HepG2 (cell line): ENCODE measurements at regions not wholly inside any gene's neighbourhood (a gene's known extent, or its start where the extent isn't known, plus 50 kb on each side); places are given as distances from the start of the nearest gene placed in this dataset.
A peak's percentile ranks its signal among the peaks of the same experiment; 100 is the strongest.
"Not testable (repeated sequence)": the region's sequence is repeated elsewhere in the genome, so short reads cannot be mapped to it uniquely, and the experiment has no call there.

ENCODE experiments used
- ATAC-seq: fragments of 200-7000 bp; cut with Tn5 transposase; 3 replicates; pipeline ENCODE4 v1.9.1; 2020; ENCODE audit warnings: mild to moderate bottlenecking, moderate library complexity
- BruUV-seq: library from RNA; stranded (reverse); fragments of 400-500 nt; replicated peaks from 2 replicates; lab custom pipeline; 2021; lab: Mats Ljungman, UMichigan
- CTCF ChIA-PET: fragments of 300-600 bp; formaldehyde crosslinking; extraction: SDS; loops from one replicate; lab custom pipeline; 2021; ENCODE audit warnings: low total read pairs, inconsistent platforms, low intra/inter-chr PET ratio; lab: Yijun Ruan, JAX
- POLR2A ChIA-PET: fragments of 350-600 bp; sonication (Branson Sonifier 250); formaldehyde crosslinking; loops from one replicate; lab custom pipeline; 2020; ENCODE audit warnings: antibody characterized with exemption, inconsistent platforms; lab: Yijun Ruan, JAX
- DNase-seq: peaks from one replicate; pipeline ENCODE4 v3.0.0-alpha.2; 2015; ENCODE audit warnings: low spot score
- FAIRE-seq: peaks from 3 replicates; lab custom pipeline; 2011; peaks lifted over from hg19 to GRCh38; lab: Jason Lieb, UNC
- H2AFZ ChIP-seq: one replicate; pipeline ENCODE4 v1.6.1; 2011; ENCODE audit warnings: low read length, inconsistent platforms
- H3K27ac ChIP-seq: fragments of 300-600 bp; 3 replicates; pipeline ENCODE4 v1.8.0; 2011; ENCODE audit warnings: mixed run types, mild to moderate bottlenecking, mixed read lengths, low read length, inconsistent platforms; ENCODE audit not compliant: insufficient read depth; ENCODE audit errors: extremely low read length
- H3K27me3 ChIP-seq, 2 experiments: fragments of 200-600 bp in 1 of 2; 2 replicates in 1 of 2; 3 replicates in 1 of 2; pipeline versions ENCODE4 v1.6.0 to v1.8.0; 2011; ENCODE audit warnings: low read length in 2 of 2, mild to moderate bottlenecking in 2 of 2, moderate library complexity in 2 of 2, inconsistent platforms in 1 of 2; ENCODE audit not compliant: insufficient read depth in 2 of 2, control insufficient read depth in 1 of 2
- H3K36me3 ChIP-seq, 2 experiments: fragments of 200-600 bp in 1 of 2; replicated peaks in 1 of 2; 2 replicates in 1 of 2; 3 replicates in 1 of 2; pipeline versions ENCODE4 v1.5.1 to v1.8.0; 2011; ENCODE audit warnings: low read length in 2 of 2, inconsistent platforms in 1 of 2; ENCODE audit not compliant: insufficient read depth in 2 of 2, control insufficient read depth in 1 of 2
- H3K4me1 ChIP-seq: 2 replicates; pipeline ENCODE4 v1.5.1; 2012; ENCODE audit warnings: low read length, inconsistent platforms; ENCODE audit not compliant: insufficient read depth
- H3K4me2 ChIP-seq: 2 replicates; pipeline ENCODE4 v1.6.0; 2011; ENCODE audit warnings: low read depth, low read length, inconsistent platforms
- H3K4me3 ChIP-seq, 3 experiments: fragments of 200-600 bp in 1 of 3; sonication (generic), shearing (Covaris generic) in 1 of 3; replicated peaks in 1 of 3; 2 replicates each; pipeline ENCODE4 v1.5.1; 2011 to 2016; ENCODE audit warnings: low read length in 3 of 3, inconsistent platforms in 2 of 3, low read depth in 2 of 3, mild to moderate bottlenecking in 2 of 3, control low read depth in 1 of 3, mixed read lengths in 1 of 3; ENCODE audit not compliant: insufficient read depth in 1 of 3
- H3K79me2 ChIP-seq: one replicate; pipeline ENCODE4 v1.6.1; 2011; ENCODE audit warnings: low read length, inconsistent platforms; ENCODE audit not compliant: insufficient read depth
- H3K9ac ChIP-seq: 2 replicates; pipeline ENCODE4 v1.6.0; 2011; ENCODE audit warnings: mild to moderate bottlenecking, low read depth, low read length, inconsistent platforms; ENCODE audit not compliant: insufficient read depth
- H3K9me3 ChIP-seq: 2 replicates; pipeline ENCODE4 v1.5.1; 2012; ENCODE audit warnings: mild to moderate bottlenecking, low read length
- H4K20me1 ChIP-seq: 2 replicates; pipeline ENCODE4 v1.6.0; 2011; ENCODE audit warnings: inconsistent platforms, mild to moderate bottlenecking, low read length, moderate library complexity; ENCODE audit not compliant: insufficient read depth
- CTCF ChIP-seq: sonication (generic); formaldehyde crosslinking; IDR thresholded peaks from 2 replicates; pipeline ENCODE4 v1.5.0; 2020; ENCODE audit warnings: mild to moderate bottlenecking, missing genetic modification reagents, moderate library complexity
- RFX5 ChIP-seq: IDR thresholded peaks from 2 replicates; pipeline ENCODE4 v1.6.1; 2011; ENCODE audit warnings: low read depth, low read length, improper control_type of control experiment
- SIN3A ChIP-seq: IDR thresholded peaks from 2 replicates; pipeline ENCODE4 v1.6.1; 2011; ENCODE audit warnings: low read depth, mild to moderate bottlenecking, control low read depth, low read length, borderline replicate concordance
- WGBS: methylation state at CpG from one replicate; pipeline ENCODE4 v1.1.6; 2017; ENCODE audit warnings: low lambda C conversion rate; 5-methylcytosine and 5-hydroxymethylcytosine counted together
- in situ Hi-C: cut with HindIII; loops from 2 replicates; pipeline ENCODE4 v1.10.0; 2017; ENCODE audit warnings: low pct_unique_long_range_greater_than_20kb; ENCODE audit not compliant: extremely low pct_ligation_motif_present
- intact Hi-C: fragments of 100-400 bp; cut with micrococcal nuclease; formaldehyde crosslinking; loops from one replicate; pipeline ENCODE4 v1.10.0; 2022; ENCODE audit not compliant: unreplicated experiment

- ATAC-seq, H3K9ac ChIP-seq, H3K4me1 ChIP-seq, H2AFZ ChIP-seq, H3K4me2 ChIP-seq, intact Hi-C loops, H3K27me3 ChIP-seq, H3K79me2 ChIP-seq, POLR2A ChIA-PET, H3K36me3 ChIP-seq, H3K4me3 ChIP-seq, DNase-seq, CTCF ChIA-PET, H3K27ac ChIP-seq, H4K20me1 ChIP-seq, FAIRE-seq, H3K9me3 ChIP-seq, BruUV-seq: not testable (repeated sequence)
- WGBS: no CpG with 5 or more reads among the region's 12 CpGs
- in situ Hi-C loops: loop anchor here (10.0 kb wide), 1 partner anchor 210 kb away; no protein-coding TSS in a partner anchor
Measured at GRCh38 chr12:131225066-131225380, 271.3 kb downstream of the ADGRD1 start.

GRCh38 chr12:131226345-131227265 is 272.9 kb downstream of the ADGRD1 start:
- Histone ChIP-seq H4K20me1 (no peaks in the 10 kb centered on the region), H3K27ac (no peak overlapping the region), H3K4me3 (no peak overlapping the region), H3K27me3 (peaks cover 0 to 2% of the 10 kb centered on the region in 2 experiments; a peak in 1 of 5 replicates), H3K79me2 (no peaks in the 10 kb centered on the region), H3K36me3 (no peaks in the 10 kb centered on the region), H2AFZ (no peak overlapping the region), H3K4me1 (peaks cover 12% of the 10 kb centered on the region), H3K9me3 (no peaks in the 10 kb centered on the region), H3K9ac (no peak overlapping the region), H3K4me2 (no peak overlapping the region)
- intact Hi-C loops: no loop called here
- DNase-seq: no peak
- 0 out of 2 replicates have a peak, but pooled peaks have one; percentile 8 for TF ChIP-seq CTCF (CRISPR knock-in tag)
- TF ChIP-seq SIN3A: no peak
- 0 out of 2 replicates have a peak, but pooled peaks have one; percentile 39 for TF ChIP-seq RFX5
- BruUV-seq: no TSS peak
- in situ Hi-C loops: loop anchor here (10.0 kb wide), 1 partner anchor 208 kb away; no protein-coding TSS in a partner anchor
- WGBS: 0% methylated on average over 2 of the region's 12 CpGs
- POLR2A ChIA-PET: no interaction called here
- no peak for FAIRE-seq
- peak; percentile 60 for ATAC-seq
- CTCF ChIA-PET: no interaction called here

GRCh38 chr12:131227641-131228040 is 273.9 kb downstream of the ADGRD1 start:
- 25% methylated on average over 2 of the region's 22 CpGs for WGBS
- H3K4me2 ChIP-seq, H3K36me3 ChIP-seq, H3K9ac ChIP-seq, POLR2A ChIA-PET, H3K4me3 ChIP-seq, H3K9me3 ChIP-seq, BruUV-seq, ATAC-seq, H4K20me1 ChIP-seq, H3K27me3 ChIP-seq, CTCF ChIA-PET, H3K79me2 ChIP-seq, H3K27ac ChIP-seq, intact Hi-C loops, H2AFZ ChIP-seq, FAIRE-seq, DNase-seq: not testable (repeated sequence)
- in situ Hi-C loops: loop anchor here (10.0 kb wide), 1 partner anchor 207 kb away; no protein-coding TSS in a partner anchor
- peaks cover 12% of the 10 kb centered on the region for H3K4me1 ChIP-seq
